SH-SY5Y (cell line): ENCODE measurements at regions not wholly inside any gene's neighbourhood (a gene's known extent, or its start where the extent isn't known, plus 50 kb on each side); places are given as distances from the start of the nearest gene placed in this dataset.

ENCODE experiments used
- GATA2 ChIP-seq: IDR thresholded peaks from 2 replicates; pipeline ENCODE4 v1.6.1; 2011; ENCODE audit warnings: mild to moderate bottlenecking, low read depth, low read length
- GATA3 ChIP-seq: IDR thresholded peaks from 2 replicates; pipeline ENCODE4 v1.6.1; 2011; ENCODE audit warnings: low read depth, mild to moderate bottlenecking, low read length, moderate library complexity

DNA sequence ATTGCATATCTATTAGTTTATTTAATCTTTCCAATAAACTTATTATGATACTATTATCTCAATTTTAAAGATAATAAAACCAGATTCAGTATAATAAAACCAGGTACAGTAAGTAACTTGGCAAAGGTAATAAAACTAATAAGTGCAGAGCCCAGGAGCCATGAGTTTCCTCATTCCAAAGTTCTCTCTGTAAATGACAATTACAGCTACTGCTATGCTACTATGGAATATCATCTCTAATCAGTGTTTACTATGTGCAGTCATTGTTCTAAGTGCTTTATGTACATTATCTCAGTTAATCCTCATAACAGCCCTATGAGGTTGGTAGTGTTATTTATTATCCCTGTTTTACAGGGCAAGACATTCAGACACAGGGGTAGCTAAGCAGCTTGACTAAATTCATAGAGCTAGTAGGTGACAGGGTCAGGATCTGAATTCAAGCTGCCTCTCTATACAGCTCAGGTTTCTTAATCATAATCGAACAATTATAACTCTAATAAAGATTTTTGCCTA, 285.0 kb upstream of the PITX2 start:
- TF ChIP-seq GATA2 (no peak), GATA3 (no peak)
